Neural cell (in vitro differentiated cells): ENCODE measurements at regions not wholly inside any gene's neighbourhood (a gene's known extent, or its start where the extent isn't known, plus 50 kb on each side); places are given as distances from the start of the nearest gene placed in this dataset.

Experiments used
- EP300 ChIP-seq: fragments of 450-650 bp; conservative IDR thresholded peaks from 2 replicates; pipeline ENCODE4 v1.6.1; 2014; ENCODE audit warnings: antibody characterized with exemption, mild to moderate bottlenecking, moderate library complexity; ENCODE audit not compliant: poor library complexity, severe bottlenecking
- POLR2AphosphoS5 ChIP-seq: IDR thresholded peaks from 2 replicates; pipeline ENCODE4 v1.6.1; 2012
- TAF1 ChIP-seq: IDR thresholded peaks from 2 replicates; pipeline ENCODE4 v1.6.1; 2012; ENCODE audit warnings: low read depth
- TF ChIP-seq, protein P1 (sequence below): fragments of 450-650 bp; IDR thresholded peaks from 2 replicates; pipeline ENCODE4 v1.5.1; 2014; ENCODE audit warnings: antibody characterized with exemption, mild to moderate bottlenecking, moderate library complexity; ENCODE audit not compliant: poor library complexity, severe bottlenecking

DNA sequence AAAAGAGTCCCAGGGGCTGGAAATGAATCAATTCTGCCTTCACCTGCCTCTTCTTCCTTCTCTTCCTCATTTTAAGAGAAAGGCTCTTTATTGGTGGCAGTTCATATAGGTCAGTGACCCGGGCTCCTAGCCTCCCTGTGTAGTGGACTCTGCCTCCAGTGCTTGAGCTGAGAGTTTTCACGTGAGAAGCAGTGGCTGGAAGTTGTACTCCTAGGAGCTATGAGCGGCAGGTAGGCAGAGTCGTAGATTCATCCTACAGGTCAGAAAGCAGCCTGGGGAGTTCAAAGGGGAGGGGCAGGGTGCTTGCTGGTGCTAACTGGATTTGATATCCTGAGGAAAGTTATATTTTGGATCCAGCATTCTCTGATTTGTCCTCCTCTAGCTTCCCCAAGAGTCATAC is 101.1 kb downstream of the RPLP1 start:
- TF ChIP-seq, protein P1, sequence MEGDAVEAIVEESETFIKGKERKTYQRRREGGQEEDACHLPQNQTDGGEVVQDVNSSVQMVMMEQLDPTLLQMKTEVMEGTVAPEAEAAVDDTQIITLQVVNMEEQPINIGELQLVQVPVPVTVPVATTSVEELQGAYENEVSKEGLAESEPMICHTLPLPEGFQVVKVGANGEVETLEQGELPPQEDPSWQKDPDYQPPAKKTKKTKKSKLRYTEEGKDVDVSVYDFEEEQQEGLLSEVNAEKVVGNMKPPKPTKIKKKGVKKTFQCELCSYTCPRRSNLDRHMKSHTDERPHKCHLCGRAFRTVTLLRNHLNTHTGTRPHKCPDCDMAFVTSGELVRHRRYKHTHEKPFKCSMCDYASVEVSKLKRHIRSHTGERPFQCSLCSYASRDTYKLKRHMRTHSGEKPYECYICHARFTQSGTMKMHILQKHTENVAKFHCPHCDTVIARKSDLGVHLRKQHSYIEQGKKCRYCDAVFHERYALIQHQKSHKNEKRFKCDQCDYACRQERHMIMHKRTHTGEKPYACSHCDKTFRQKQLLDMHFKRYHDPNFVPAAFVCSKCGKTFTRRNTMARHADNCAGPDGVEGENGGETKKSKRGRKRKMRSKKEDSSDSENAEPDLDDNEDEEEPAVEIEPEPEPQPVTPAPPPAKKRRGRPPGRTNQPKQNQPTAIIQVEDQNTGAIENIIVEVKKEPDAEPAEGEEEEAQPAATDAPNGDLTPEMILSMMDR = no peak
- no peak for TF ChIP-seq EP300
- TF ChIP-seq POLR2AphosphoS5 = no peak
- no peak for TF ChIP-seq TAF1
